ENCODE measurements at regions not wholly inside any gene's neighbourhood (a gene's known extent, or its start where the extent isn't known, plus 50 kb on each side); places are given as distances from the start of the nearest gene placed in this dataset.

- 78 to 85% methylated on average over 5 of the region's 5 CpGs for WGBS, 2 donors
- no peaks in the 10 kb centered on the region for H3K27me3 ChIP-seq (ENCODE audit: control insufficient read depth in 3 of 3, insufficient read depth in 3 of 3, low read length in 2 of 3)
- ATAC-seq (ENCODE audit: insufficient read depth, low FRiP score) (no peak), DNase-seq (no peak)
- H3K9me3 ChIP-seq (ENCODE audit: control insufficient read depth in 4 of 4, insufficient read depth in 3 of 4, low read length in 3 of 4) = no peaks in the 10 kb centered on the region
- H3K4me3 ChIP-seq = no peak overlapping the region
- H3K4me1 ChIP-seq (ENCODE audit: control insufficient read depth in 5 of 5, insufficient read depth in 5 of 5, low read length in 5 of 5) = peaks cover 0 to 29% (median 5%) of the 10 kb centered on the region in 5 donors
- H3K9ac ChIP-seq (ENCODE audit: insufficient read depth in 1 of 2, low read length in 2 of 2) = no peak overlapping the region
- TF ChIP-seq, protein P1, sequence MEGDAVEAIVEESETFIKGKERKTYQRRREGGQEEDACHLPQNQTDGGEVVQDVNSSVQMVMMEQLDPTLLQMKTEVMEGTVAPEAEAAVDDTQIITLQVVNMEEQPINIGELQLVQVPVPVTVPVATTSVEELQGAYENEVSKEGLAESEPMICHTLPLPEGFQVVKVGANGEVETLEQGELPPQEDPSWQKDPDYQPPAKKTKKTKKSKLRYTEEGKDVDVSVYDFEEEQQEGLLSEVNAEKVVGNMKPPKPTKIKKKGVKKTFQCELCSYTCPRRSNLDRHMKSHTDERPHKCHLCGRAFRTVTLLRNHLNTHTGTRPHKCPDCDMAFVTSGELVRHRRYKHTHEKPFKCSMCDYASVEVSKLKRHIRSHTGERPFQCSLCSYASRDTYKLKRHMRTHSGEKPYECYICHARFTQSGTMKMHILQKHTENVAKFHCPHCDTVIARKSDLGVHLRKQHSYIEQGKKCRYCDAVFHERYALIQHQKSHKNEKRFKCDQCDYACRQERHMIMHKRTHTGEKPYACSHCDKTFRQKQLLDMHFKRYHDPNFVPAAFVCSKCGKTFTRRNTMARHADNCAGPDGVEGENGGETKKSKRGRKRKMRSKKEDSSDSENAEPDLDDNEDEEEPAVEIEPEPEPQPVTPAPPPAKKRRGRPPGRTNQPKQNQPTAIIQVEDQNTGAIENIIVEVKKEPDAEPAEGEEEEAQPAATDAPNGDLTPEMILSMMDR (IDR thresholded peaks at IDR 0.05; ENCODE audit: control extremely low read depth, extremely low read depth) = no peak
- no peaks in the 10 kb centered on the region for H3K36me3 ChIP-seq (ENCODE audit: control insufficient read depth in 4 of 4, insufficient read depth in 4 of 4, low read length in 4 of 4)
- no peak overlapping the region for H3K27ac ChIP-seq (ENCODE audit: low read depth in 1 of 2, low read length in 1 of 2)
These were observed 758.4 kb downstream of the LTN1 start for GRCh38 chr21:28234326-28234725.

GRCh38 chr21:28233536-28234220 lies 759.0 kb downstream of the LTN1 start:
- Histone ChIP-seq H3K4me3 (no peak overlapping the region), H3K27me3 (ENCODE audit: control insufficient read depth in 3 of 3, insufficient read depth in 3 of 3, low read length in 2 of 3) (no peaks in the 10 kb centered on the region), H3K9ac (ENCODE audit: insufficient read depth in 1 of 2, low read length in 2 of 2) (no peak overlapping the region), H3K27ac (ENCODE audit: low read depth in 1 of 2, low read length in 1 of 2) (no peak overlapping the region), H3K36me3 (ENCODE audit: control insufficient read depth in 4 of 4, insufficient read depth in 4 of 4, low read length in 4 of 4) (no peaks in the 10 kb centered on the region), H3K9me3 (ENCODE audit: control insufficient read depth in 4 of 4, insufficient read depth in 3 of 4, low read length in 3 of 4) (no peaks in the 10 kb centered on the region), H3K4me1 (ENCODE audit: control insufficient read depth in 5 of 5, insufficient read depth in 5 of 5, low read length in 5 of 5) (peaks cover 0 to 23% (median 5%) of the 10 kb centered on the region in 5 donors)
- TF ChIP-seq, protein P1 (IDR thresholded peaks at IDR 0.05; ENCODE audit: control extremely low read depth, extremely low read depth) = no peak
- 87 to 88% methylated on average over 9 of the region's 9 CpGs for WGBS, 2 donors
- ATAC-seq (ENCODE audit: insufficient read depth, low FRiP score) (no peak), DNase-seq (no peak)

DNA sequence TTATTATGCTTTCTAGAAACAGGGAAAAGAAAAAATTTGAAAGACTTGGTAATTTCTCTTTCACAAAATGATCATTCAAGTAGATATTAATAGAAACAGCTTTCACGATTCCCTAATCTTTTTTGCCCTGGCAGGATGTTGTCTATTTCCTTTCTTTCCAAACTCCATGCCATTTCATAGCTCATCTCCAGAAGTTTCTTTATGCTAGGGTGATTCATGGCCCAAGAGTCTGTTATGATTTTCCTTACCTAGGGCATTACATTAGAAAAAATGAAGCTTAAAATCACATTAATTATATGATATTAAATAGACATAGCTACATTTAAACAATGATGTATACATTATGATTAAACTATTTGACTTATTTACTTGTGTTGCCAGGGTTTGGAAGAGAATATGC lies 762.1 kb downstream of the LTN1 start:
- 29 to 33% methylated on average over 1 of the region's 1 CpG for WGBS, 2 donors
- H3K9ac ChIP-seq (ENCODE audit: insufficient read depth in 1 of 2, low read length in 2 of 2) = no peak overlapping the region

More for the DNA sequence above, 762.1 kb downstream of the LTN1 start:
- ATAC-seq (ENCODE audit: insufficient read depth, low FRiP score) (no peak), DNase-seq (no peak)
- Histone ChIP-seq H3K27ac (ENCODE audit: low read depth in 1 of 2, low read length in 1 of 2) (no peak overlapping the region), H3K9me3 (ENCODE audit: control insufficient read depth in 4 of 4, insufficient read depth in 3 of 4, low read length in 3 of 4) (peaks cover 0 to 3% (median 0%) of the 10 kb centered on the region in 4 donors), H3K4me1 (ENCODE audit: control insufficient read depth in 5 of 5, insufficient read depth in 5 of 5, low read length in 5 of 5) (peaks cover 0 to 11% (median 0%) of the 10 kb centered on the region in 5 donors), H3K36me3 (ENCODE audit: control insufficient read depth in 4 of 4, insufficient read depth in 4 of 4, low read length in 4 of 4) (no peaks in the 10 kb centered on the region), H3K27me3 (ENCODE audit: control insufficient read depth in 3 of 3, insufficient read depth in 3 of 3, low read length in 2 of 3) (no peaks in the 10 kb centered on the region), H3K4me3 (no peak overlapping the region)
- TF ChIP-seq, protein P1 (IDR thresholded peaks at IDR 0.05; ENCODE audit: control extremely low read depth, extremely low read depth) = no peak

All from lung (tissue), 11 donors.